Amniotic stem cell (primary cell): ENCODE measurements at regions not wholly inside any gene's neighbourhood (a gene's known extent, or its start where the extent isn't known, plus 50 kb on each side); places are given as distances from the start of the nearest gene placed in this dataset.

Experiments used
- DNase-seq: peaks from one replicate; lab custom pipeline; 2025; lab: John Stamatoyannopoulos, UW

DNA sequence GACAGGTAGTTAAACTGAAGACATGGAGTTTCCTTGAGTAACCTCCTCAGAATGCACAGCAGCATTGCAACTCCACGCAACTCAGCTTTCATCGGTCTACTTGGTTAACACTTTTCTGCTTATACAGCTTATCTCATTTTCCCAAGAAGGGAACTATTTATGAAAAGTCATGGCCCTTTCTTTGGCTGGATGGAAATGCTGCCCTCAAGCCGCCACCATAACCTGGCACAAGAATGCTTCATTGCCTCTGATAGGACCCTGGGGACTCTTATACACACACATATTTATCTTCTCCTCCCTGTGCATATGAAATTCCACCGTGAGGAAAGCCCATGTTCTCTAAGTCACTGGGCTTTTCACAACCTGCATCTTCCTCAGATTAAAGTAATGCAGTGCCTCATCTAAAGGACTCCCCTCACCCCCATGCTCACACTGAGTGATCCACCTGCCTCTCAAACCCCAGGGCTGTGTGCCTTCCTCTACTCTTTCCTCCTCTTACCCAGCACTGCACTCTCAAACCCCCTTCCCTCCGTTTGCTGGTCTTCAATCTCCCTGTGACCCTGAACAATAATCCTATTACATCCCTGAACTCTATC is 192.0 kb upstream of the HNRNPA3 start:
- DNase-seq = no peak

- no peak for DNase-seq
Observed at GRCh38 chr2:177021706-177022343, 190.8 kb upstream of the HNRNPA3 start.

DNA sequence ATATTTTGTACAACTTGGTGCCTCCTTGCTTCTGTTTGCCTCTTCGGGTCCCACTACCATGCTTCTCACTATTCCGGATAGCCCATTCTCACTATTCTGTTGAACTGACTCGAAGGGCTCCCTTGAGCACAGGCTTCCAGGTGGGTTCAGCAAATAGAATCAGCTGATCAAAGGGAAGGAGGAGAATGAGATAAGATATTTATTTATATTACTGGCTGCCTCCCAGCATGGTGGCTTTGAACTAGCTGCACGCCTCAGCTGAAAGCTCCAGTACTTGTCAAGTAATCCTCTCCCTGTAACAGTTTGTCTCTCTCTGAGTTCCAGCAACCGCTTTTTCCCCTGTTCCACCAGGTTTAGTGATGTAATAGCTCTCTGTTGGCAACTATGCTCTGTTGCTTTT is 187.8 kb upstream of the HNRNPA3 start:
- DNase-seq = no peak

DNA sequence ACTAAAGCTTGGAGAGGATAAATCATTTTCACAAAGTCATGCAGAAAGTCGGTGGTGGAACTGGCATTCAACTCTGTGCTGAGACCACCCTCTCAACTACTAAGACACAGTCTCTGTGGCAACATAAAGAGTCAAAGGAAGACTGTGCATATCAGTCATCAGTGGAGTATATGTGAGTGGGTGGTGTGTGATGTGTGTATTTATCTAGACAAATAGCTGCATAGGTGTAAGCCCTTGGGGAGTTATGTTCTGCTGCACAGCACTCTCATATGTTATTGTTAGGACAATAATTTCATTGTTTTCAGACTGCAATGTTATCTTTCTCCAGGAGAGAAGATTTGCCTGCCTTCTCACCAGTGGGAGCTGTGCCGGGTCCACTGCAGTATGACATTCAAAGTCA is 186.3 kb upstream of the HNRNPA3 start:
- no peak for DNase-seq

DNA sequence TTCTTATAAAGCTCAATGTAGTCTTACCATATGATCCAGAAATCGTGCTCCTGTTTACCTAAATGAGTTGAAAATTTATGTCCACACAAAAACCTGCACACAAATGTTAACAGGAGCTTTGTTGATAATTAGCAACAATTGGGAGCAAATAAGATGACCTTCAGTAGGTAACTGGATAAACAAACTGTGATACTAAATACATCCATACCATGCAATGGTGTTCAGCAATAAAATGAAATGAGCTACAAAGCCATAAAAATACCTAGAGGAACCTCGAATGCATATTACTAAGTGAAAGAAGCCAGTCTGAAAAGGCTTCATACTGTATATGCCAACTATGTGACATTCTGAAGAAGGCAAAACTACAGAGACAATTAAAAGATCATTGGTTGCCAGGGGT is 185.6 kb upstream of the HNRNPA3 start:
- DNase-seq = no peak

DNA sequence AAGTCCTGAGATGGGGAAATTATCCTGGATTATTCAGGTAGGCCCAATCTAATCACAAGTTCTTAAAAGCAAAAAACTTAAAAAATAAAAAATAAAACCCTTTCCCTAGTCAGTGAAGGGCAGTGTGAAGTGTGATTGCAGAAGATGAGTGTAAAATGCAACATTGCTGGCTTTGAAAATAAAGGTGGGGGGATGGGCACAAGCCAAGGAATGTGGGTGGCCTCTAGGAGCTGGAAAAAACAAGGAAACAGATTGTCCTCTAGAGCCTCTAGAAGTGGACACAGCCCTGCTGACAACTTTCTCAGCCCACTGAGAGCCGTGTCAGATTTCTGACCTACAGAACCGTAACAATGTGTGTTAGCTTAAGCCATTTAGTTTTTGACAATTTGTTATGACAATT is 184.3 kb upstream of the HNRNPA3 start:
- no peak for DNase-seq

GRCh38 chr2:177029075-177029474 is 183.5 kb upstream of the HNRNPA3 start:
- no peak for DNase-seq

GRCh38 chr2:177029501-177029900 is 183.1 kb upstream of the HNRNPA3 start:
- DNase-seq = no peak

- no peak for DNase-seq
Observed at GRCh38 chr2:177029901-177030300, 182.7 kb upstream of the HNRNPA3 start.

DNA sequence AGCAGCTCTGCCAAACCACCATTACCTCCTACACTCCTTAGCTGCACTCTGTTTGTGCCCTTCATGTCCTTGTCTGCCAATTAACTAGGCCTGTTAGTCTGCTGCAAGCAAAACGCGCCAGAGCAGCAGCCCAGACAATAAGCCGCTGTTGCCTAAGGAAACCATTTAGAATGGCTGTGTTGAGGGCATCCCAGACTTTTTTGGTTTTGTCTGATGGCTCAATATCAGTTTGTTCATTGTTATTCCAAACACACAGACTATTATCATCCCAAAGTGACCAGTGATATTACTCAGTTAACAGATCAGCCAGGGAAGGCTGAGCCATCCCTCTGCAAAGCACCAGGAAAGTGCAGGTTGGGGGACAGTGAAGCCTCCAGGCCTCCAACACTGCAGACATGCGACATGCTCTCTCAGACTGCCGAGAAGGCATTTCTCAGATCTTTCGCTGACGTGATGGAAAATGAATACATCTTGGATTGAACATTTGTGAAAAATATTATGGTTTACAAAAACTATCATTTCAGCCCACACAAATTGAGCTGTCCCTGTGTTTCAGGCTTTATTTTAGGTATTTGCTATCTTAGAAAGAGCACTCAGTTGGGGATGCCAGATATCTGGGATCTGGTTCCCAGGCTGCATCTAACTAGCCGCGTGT is 182.0 kb upstream of the HNRNPA3 start:
- DNase-seq = no peak

- DNase-seq = no peak
Observed at GRCh38 chr2:177031438-177032180, 181.0 kb upstream of the HNRNPA3 start.

GRCh38 chr2:177036747-177037146 is 175.8 kb upstream of the HNRNPA3 start:
- DNase-seq = no peak

GRCh38 chr2:177037569-177037968 is 175.0 kb upstream of the HNRNPA3 start:
- no peak for DNase-seq

DNA sequence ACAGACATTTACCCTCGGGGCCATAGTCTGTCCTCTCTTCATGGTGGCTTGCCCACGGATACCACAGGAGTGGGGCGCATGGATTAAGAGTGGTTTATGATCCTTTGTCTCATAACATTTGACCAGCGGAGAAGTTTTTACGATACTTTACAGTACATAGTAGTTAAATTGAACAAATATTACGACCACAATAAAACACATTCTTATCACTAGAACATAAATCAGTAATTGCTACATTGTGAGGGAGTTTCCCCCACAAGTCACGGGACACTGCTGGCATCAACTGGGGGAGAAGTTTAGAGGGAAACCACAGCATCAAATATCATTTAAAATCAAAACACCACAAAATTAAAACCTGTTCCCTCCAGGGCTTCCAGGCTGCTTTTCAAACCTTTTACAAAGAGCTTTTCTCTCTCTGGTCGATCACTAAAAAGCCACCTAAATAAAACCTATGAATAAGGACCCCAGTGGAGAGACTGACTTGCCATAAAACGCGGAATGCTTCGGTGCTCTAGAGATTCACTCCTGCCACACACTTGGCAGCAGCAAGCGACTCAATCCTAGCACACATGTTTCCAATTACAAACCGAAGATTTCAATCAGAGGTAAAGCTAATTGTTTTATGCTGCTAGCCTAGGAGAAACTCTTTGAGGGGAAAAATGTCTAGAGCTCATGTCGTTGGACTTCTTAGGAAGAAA is 173.7 kb upstream of the HNRNPA3 start:
- DNase-seq = no peak

DNA sequence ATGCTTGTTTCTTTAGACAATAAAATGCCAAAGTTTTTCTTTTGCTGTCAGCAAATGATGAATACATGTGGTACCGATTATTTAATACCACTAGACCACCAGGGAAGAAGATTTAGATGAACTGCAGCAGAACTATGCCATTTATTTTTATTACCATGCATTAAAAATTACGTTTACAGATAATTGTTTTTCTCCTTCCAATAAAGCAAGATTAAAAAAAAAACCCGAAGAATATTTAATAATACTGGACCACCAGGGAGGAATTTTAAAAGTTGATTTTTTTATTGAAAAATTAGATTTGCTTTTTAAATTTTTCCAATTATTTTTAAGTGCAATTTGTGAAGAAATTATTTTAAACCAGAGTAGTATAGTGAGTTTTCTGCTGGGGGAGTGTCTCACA is 170.3 kb upstream of the HNRNPA3 start:
- no peak for DNase-seq

DNA sequence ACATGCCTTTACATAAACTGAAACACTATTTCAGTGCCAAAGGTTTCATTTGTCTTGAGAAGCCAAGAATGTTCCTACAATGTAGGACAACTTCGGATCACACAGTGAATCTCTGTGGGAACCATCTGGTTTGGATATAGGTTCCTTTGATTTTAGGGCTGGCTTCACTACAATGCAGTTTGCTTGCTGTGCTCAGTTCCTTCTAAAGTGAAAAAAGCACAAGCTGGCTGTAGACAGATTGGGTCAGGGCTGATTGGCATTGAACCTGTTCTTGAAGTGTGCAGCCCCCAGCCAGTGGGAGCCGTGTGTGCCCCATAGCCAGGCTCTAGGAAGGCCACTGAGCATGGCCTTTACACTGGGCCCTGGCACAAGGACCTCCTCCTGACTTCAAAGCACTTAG is 167.9 kb upstream of the HNRNPA3 start:
- DNase-seq = no peak

DNA sequence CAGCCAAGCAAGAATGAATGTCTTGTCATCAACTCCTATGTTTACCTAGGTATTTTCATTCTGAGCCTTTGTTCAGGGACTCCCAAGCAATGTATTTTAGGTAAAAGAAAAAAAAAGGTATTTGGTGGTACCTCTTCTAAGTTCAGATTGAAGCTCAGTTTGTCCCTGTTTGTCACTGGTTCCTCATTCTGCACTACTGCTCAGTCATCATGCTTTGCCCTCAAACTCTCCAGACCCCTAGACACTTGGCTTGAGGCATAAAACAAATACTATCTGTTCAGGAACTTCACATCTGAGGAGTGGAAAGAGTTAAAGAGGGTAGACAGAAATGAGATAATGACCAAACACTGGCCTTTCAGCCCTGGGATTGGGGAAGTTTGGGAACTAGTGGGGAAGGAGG is 163.6 kb upstream of the HNRNPA3 start:
- DNase-seq = no peak

DNA sequence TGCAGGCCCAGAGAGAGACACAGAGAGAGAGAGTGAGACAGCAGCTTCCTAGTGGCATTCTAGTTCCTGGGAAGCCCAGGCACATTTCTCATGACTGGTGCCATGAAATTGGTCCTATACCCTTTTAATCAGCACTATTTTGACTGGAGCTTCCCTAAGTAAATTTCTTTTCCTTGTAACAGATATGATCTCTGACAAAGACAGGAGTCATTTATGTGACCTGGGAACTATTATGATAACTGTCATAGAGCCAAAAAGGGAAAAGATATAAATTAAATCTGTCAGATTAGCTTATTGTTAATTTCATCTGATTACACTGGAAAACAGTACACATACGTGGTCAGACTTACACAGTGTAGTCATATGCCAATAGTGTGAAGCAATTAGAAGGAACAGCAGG is 161.3 kb upstream of the HNRNPA3 start:
- DNase-seq = no peak

- DNase-seq = no peak
Observed at GRCh38 chr2:177052471-177052870, 160.1 kb upstream of the HNRNPA3 start.

DNA sequence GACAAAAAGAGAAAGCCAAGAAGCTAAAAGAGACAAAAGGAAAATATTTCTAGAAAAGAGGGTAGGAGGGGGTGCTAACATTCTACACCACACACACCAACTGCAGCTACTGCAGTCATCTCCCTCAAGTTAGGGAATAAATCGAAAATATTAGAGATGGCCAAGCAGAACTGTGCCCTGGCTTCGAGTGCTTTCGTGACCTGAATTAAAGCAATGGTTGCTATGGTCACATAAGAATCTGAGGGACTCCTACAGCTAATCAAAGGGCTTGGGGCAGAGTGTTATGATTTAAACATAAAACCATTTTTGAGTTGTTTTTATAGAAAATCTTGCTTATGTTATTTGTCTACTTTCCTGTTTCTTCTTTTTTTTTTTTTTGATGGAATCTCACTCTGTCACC is 159.6 kb upstream of the HNRNPA3 start:
- no peak for DNase-seq

- DNase-seq = no peak
Observed at GRCh38 chr2:177053716-177054115, 158.9 kb upstream of the HNRNPA3 start.

- DNase-seq = no peak
Observed at GRCh38 chr2:177056481-177056929, 156.1 kb upstream of the HNRNPA3 start.
